ENCODE measurements at regions not wholly inside any gene's neighbourhood (a gene's known extent, or its start where the extent isn't known, plus 50 kb on each side); places are given as distances from the start of the nearest gene placed in this dataset.

DNA sequence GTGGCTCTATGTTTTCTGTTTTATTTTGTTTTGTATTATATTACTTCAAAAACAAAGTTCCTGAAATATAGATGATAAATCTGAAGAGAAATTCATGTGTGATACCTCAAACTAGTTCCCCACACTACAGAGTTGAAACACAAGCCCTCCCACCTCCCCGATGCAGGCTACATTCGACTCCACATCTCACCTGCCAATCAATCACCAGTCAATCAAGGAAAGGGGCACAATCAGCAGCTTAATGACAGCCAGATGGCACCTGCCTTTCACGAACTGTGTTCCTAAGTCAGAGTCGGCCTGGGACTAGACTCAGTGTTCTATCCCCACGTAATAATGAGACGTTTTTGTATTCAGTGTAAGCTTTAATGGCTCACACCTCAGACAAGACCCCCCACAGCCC lies 313.4 kb downstream of the SPATA17 start:
- in situ Hi-C loops (cut with MboI) = no loop called here
- no peak overlapping the region for H2AFZ ChIP-seq (ENCODE audit: control insufficient read depth, low read depth, low read length)
- POLR2A ChIA-PET = no interaction called here

DNA sequence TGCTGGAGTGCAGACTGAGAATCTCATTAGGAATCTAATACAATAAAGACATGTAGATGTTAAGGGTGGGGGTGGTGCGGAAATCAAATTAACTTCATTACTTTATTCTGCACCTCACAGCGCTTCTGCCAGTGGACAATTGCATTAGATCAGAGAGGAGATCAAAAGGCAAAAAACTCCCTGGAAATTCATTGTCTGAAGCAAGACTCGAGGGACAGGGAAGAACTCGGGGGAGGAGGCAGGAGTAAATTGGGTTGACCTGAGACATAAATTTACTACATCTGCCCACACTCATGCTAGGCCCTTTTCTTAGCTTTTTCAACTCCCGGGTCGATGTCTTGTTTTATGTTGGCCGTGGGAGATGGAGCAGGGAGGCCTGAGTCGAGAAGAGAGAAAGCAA lies 315.4 kb downstream of the SPATA17 start:
- BruUV-seq (replicated peaks) = no TSS peak
- ATAC-seq = no peak

More for the DNA sequence above, 313.4 kb downstream of the SPATA17 start:
- WGBS (ENCODE audit: insufficient coverage, insufficient replicate concordance, low lambda C conversion rate, missing lambda C conversion rate) = 12% methylated on average over 6 of the region's 6 CpGs
- SMC1A ChIA-PET (ENCODE audit: uncharacterized antibody, unreplicated experiment) = no interaction called here
- intact Hi-C loops (cut with micrococcal nuclease; ENCODE audit: unreplicated experiment) = no loop called here
- DNase-seq (ENCODE audit: low read depth, low spot score) (no peak), FAIRE-seq (no peak), ATAC-seq (no peak)
- CTCF ChIA-PET = no interaction called here
- H4K20me1 ChIP-seq (ENCODE audit: control insufficient read depth, insufficient read depth) = no peaks in the 10 kb centered on the region
- no peak overlapping the region for H3K4me3 ChIP-seq
- H3K79me2 ChIP-seq (ENCODE audit: control insufficient read depth, insufficient read depth, low read length) = no peaks in the 10 kb centered on the region
- no peak overlapping the region for H3K4me2 ChIP-seq (ENCODE audit: control insufficient read depth, insufficient read depth)
- H3K4me1 ChIP-seq (ENCODE audit: control insufficient read depth, insufficient read depth, low read length) = no peaks in the 10 kb centered on the region
- TF ChIP-seq IKZF2 (IDR thresholded peaks at IDR 0.05) (no peak), EGR1 (IDR thresholded peaks at IDR 0.05; ENCODE audit: borderline replicate concordance in 1 of 2, low read depth in 2 of 2, low read length in 2 of 2) (no peak), EED (IDR thresholded peaks at IDR 0.05; ENCODE audit: low read depth) (no peak), POLR2AphosphoS2 (IDR thresholded peaks at IDR 0.05; ENCODE audit: low read depth, low read length) (no peak), PAX8 (IDR thresholded peaks at IDR 0.05) (no peak), HDGF (IDR thresholded peaks at IDR 0.05) (no peak), NFYB (IDR thresholded peaks at IDR 0.05; ENCODE audit: insufficient read depth, low read depth, low read length) (no peak), TCF12 (IDR thresholded peaks at IDR 0.05; ENCODE audit: low read depth, low read length) (no peak)
- TF ChIP-seq, protein P1, sequence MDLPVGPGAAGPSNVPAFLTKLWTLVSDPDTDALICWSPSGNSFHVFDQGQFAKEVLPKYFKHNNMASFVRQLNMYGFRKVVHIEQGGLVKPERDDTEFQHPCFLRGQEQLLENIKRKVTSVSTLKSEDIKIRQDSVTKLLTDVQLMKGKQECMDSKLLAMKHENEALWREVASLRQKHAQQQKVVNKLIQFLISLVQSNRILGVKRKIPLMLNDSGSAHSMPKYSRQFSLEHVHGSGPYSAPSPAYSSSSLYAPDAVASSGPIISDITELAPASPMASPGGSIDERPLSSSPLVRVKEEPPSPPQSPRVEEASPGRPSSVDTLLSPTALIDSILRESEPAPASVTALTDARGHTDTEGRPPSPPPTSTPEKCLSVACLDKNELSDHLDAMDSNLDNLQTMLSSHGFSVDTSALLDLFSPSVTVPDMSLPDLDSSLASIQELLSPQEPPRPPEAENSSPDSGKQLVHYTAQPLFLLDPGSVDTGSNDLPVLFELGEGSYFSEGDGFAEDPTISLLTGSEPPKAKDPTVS (IDR thresholded peaks at IDR 0.05; ENCODE audit: low read depth, low read length) = no peak
- H3K9me3 ChIP-seq (replicated peaks; ENCODE audit: control insufficient read depth, insufficient read depth, low read length) = no peaks in the 10 kb centered on the region
- no peak overlapping the region for H3K9ac ChIP-seq (ENCODE audit: control insufficient read depth, insufficient read depth, low read length)
- H3K27me3 ChIP-seq (replicated peaks in 1 of 2; ENCODE audit: control insufficient read depth in 2 of 2, insufficient read depth in 2 of 2, low read length in 1 of 2) = no peaks in the 10 kb centered on the region
- no peaks in the 10 kb centered on the region for H3K36me3 ChIP-seq (ENCODE audit: control insufficient read depth in 2 of 2, insufficient read depth in 2 of 2, low read length in 1 of 2)
- BruUV-seq (replicated peaks) = no TSS peak
- H3K27ac ChIP-seq (ENCODE audit: control insufficient read depth, insufficient read depth) = no peak overlapping the region
- RAD21 ChIA-PET (ENCODE audit: unreplicated experiment) = no interaction called here

More for the DNA sequence above, 315.4 kb downstream of the SPATA17 start:
- RAD21 ChIA-PET (ENCODE audit: unreplicated experiment) = no interaction called here
- in situ Hi-C loops (cut with MboI) = no loop called here
- Histone ChIP-seq H3K4me1 (ENCODE audit: control insufficient read depth, insufficient read depth, low read length) (no peaks in the 10 kb centered on the region), H3K4me2 (ENCODE audit: control insufficient read depth, insufficient read depth) (no peak overlapping the region), H3K27ac (ENCODE audit: control insufficient read depth, insufficient read depth) (no peak overlapping the region), H3K79me2 (ENCODE audit: control insufficient read depth, insufficient read depth, low read length) (no peaks in the 10 kb centered on the region), H3K4me3 (no peak overlapping the region), H3K36me3 (ENCODE audit: control insufficient read depth in 2 of 2, insufficient read depth in 2 of 2, low read length in 1 of 2) (no peaks in the 10 kb centered on the region), H4K20me1 (ENCODE audit: control insufficient read depth, insufficient read depth) (no peaks in the 10 kb centered on the region), H3K9ac (ENCODE audit: control insufficient read depth, insufficient read depth, low read length) (no peak overlapping the region), H3K9me3 (replicated peaks; ENCODE audit: control insufficient read depth, insufficient read depth, low read length) (no peaks in the 10 kb centered on the region), H3K27me3 (replicated peaks in 1 of 2; ENCODE audit: control insufficient read depth in 2 of 2, insufficient read depth in 2 of 2, low read length in 1 of 2) (no peaks in the 10 kb centered on the region), H2AFZ (ENCODE audit: control insufficient read depth, low read depth, low read length) (no peak overlapping the region)
- FAIRE-seq = no peak
- 11% methylated on average over 8 of the region's 8 CpGs for WGBS (ENCODE audit: insufficient coverage, insufficient replicate concordance, low lambda C conversion rate, missing lambda C conversion rate)
- intact Hi-C loops (cut with micrococcal nuclease; ENCODE audit: unreplicated experiment) = no loop called here
- POLR2A ChIA-PET = no interaction called here
- no peak for DNase-seq (ENCODE audit: low read depth, low spot score)
- TF ChIP-seq SP1 (IDR thresholded peaks at IDR 0.05; ENCODE audit: low read depth, low read length) (no peak), NR2C1 (IDR thresholded peaks at IDR 0.05) (no peak), HDAC2 (IDR thresholded peaks at IDR 0.05) (no peak), SREBF2 (IDR thresholded peaks at IDR 0.05; ENCODE audit: low read length) (no peak), HDGF (IDR thresholded peaks at IDR 0.05) (no peak), RELA (IDR thresholded peaks at IDR 0.05; ENCODE audit: borderline replicate concordance, partially characterized antibody) (no peak), STAT3 (IDR thresholded peaks at IDR 0.05; ENCODE audit: low read depth, low read length) (no peak), PML (IDR thresholded peaks at IDR 0.05; ENCODE audit: low read length) (no peak)
- TF ChIP-seq, protein P2, sequence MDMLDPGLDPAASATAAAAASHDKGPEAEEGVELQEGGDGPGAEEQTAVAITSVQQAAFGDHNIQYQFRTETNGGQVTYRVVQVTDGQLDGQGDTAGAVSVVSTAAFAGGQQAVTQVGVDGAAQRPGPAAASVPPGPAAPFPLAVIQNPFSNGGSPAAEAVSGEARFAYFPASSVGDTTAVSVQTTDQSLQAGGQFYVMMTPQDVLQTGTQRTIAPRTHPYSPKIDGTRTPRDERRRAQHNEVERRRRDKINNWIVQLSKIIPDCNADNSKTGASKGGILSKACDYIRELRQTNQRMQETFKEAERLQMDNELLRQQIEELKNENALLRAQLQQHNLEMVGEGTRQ (IDR thresholded peaks at IDR 0.05; ENCODE audit: borderline replicate concordance, low read depth, low read length) = no peak
- CTCF ChIA-PET = no interaction called here
- SMC1A ChIA-PET (ENCODE audit: uncharacterized antibody, unreplicated experiment) = no interaction called here
